ENCODE measurements at regions not wholly inside any gene's neighbourhood (a gene's known extent, or its start where the extent isn't known, plus 50 kb on each side); places are given as distances from the start of the nearest gene placed in this dataset.

DNA sequence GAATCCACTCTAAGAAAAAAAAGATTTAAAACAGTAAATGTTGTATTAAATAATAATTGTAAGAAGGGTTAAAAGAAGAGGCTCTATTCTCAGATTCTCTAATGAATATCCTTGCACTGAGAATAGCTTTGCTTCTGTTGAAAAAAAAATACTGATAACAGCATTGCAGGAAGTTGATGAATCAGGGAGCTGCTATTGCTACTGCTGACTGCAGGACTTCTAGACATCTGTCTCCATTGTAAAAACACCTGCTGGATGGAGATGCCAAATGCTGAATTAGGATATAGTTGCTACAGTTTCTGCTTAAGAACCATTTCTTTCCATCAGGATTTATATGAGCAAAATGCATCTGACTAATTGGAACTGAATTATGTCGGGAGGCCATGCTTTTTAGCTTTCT lies 50.3 kb upstream of the ANP32D start:
- CTCF ChIA-PET: no interaction called here
- TF ChIP-seq, protein P1, sequence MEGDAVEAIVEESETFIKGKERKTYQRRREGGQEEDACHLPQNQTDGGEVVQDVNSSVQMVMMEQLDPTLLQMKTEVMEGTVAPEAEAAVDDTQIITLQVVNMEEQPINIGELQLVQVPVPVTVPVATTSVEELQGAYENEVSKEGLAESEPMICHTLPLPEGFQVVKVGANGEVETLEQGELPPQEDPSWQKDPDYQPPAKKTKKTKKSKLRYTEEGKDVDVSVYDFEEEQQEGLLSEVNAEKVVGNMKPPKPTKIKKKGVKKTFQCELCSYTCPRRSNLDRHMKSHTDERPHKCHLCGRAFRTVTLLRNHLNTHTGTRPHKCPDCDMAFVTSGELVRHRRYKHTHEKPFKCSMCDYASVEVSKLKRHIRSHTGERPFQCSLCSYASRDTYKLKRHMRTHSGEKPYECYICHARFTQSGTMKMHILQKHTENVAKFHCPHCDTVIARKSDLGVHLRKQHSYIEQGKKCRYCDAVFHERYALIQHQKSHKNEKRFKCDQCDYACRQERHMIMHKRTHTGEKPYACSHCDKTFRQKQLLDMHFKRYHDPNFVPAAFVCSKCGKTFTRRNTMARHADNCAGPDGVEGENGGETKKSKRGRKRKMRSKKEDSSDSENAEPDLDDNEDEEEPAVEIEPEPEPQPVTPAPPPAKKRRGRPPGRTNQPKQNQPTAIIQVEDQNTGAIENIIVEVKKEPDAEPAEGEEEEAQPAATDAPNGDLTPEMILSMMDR (IDR thresholded peaks at IDR 0.05): no peak
- H3K27me3 Mint-ChIP-seq: peaks cover 18% of the 10 kb centered on the region
- intact Hi-C loops (cut with micrococcal nuclease): no loop called here
- no peaks in the 10 kb centered on the region for H3K9me3 Mint-ChIP-seq
- no peak overlapping the region for H3K27ac Mint-ChIP-seq
- DNase-seq (no peak), ATAC-seq (ENCODE audit: low read depth) (no peak)
- H3K36me3 Mint-ChIP-seq (ENCODE audit: low read depth): no peaks in the 10 kb centered on the region
- POLR2A ChIA-PET: interaction anchor here (0.7 kb wide), 1 partner anchor 303 kb away, joined by 14 read pairs; no protein-coding TSS in a partner anchor
- H3K4me1 Mint-ChIP-seq: no peaks in the 10 kb centered on the region
- no peak overlapping the region for H3K4me3 Mint-ChIP-seq

Data from activated B cell treated with CpG ODN at 0.5 μM for 24 hours (primary cell).